Renal cortex interstitium (tissue), 11 donors: ENCODE measurements at regions not wholly inside any gene's neighbourhood (a gene's known extent, or its start where the extent isn't known, plus 50 kb on each side); places are given as distances from the start of the nearest gene placed in this dataset.
A peak's percentile ranks its signal among the peaks of the same experiment; 100 is the strongest.
"Not testable (repeated sequence)": the region's sequence is repeated elsewhere in the genome, so short reads cannot be mapped to it uniquely, and the experiment has no call there.

Experiments
- DNase-seq, 11 donors: peaks; one replicate each; pipeline ENCODE4 v3.0.0-alpha.2; 2013; ENCODE audit warnings: low read depth in 9 of 11, low spot score in 4 of 11; ENCODE audit errors: extremely low read depth in 1 of 11

- no peak for DNase-seq
These were observed 117.8 kb upstream of the GMDS start for GRCh38 chr6:2363211-2363610.

GRCh38 chr6:2361195-2361594, 115.8 kb upstream of the GMDS start:
- no peak for DNase-seq

- no peak for DNase-seq
These were observed 115.3 kb upstream of the GMDS start for GRCh38 chr6:2360716-2361115.

GRCh38 chr6:2360126-2360525, 114.7 kb upstream of the GMDS start:
- DNase-seq, result no peak

- no peak for DNase-seq
These were observed 109.7 kb upstream of the GMDS start for GRCh38 chr6:2355150-2355549.

GRCh38 chr6:2354138-2354491, 108.7 kb upstream of the GMDS start:
- no peak for DNase-seq

- DNase-seq, result peak; percentile 17 to 77 (median 58)
These were observed 108.2 kb upstream of the GMDS start for GRCh38 chr6:2353412-2354137.

- DNase-seq, result no peak
These were observed 106.5 kb upstream of the GMDS start for GRCh38 chr6:2351807-2352431.

- DNase-seq, result no peak
These were observed 105.7 kb upstream of the GMDS start for GRCh38 chr6:2351090-2351489.

- no peak for DNase-seq
These were observed 100.7 kb upstream of the GMDS start for GRCh38 chr6:2346078-2346477.

GRCh38 chr6:2344319-2344905, 99.0 kb upstream of the GMDS start:
- DNase-seq, result no peak

- no peak for DNase-seq
These were observed 82.2 kb upstream of the GMDS start for GRCh38 chr6:2327591-2327990.

- DNase-seq, result no peak
These were observed 79.0 kb upstream of the GMDS start for GRCh38 chr6:2324166-2324953.

- not testable (repeated sequence) for DNase-seq
These were observed 72.1 kb upstream of the GMDS start for GRCh38 chr6:2317498-2317897.

GRCh38 chr6:2314641-2315040, 69.2 kb upstream of the GMDS start:
- DNase-seq, result no peak

- DNase-seq, result no peak
These were observed 64.6 kb upstream of the GMDS start for GRCh38 chr6:2310042-2310441.

- no peak for DNase-seq
These were observed 63.7 kb upstream of the GMDS start for GRCh38 chr6:2309122-2309521.

- no peak for DNase-seq
These were observed 62.4 kb upstream of the GMDS start for GRCh38 chr6:2307799-2308198.

GRCh38 chr6:2305951-2306350, 60.5 kb upstream of the GMDS start:
- no peak for DNase-seq

- not testable (repeated sequence) for DNase-seq
These were observed 57.1 kb upstream of the GMDS start for GRCh38 chr6:2302482-2302881.
